Vagina (tissue), 2 donors: ENCODE measurements at regions not wholly inside any gene's neighbourhood (a gene's known extent, or its start where the extent isn't known, plus 50 kb on each side); places are given as distances from the start of the nearest gene placed in this dataset.

ENCODE experiments used
- DNase-seq, 2 donors: peaks; one replicate each; pipeline ENCODE4 v3.0.0-alpha.2; 2017; ENCODE audit errors: extremely low spot score in 2 of 2
- H3K27ac ChIP-seq: fragments of 200-600 bp; sonication (generic); one replicate; pipeline ENCODE4 v1.5.1; 2019
- H3K27me3 ChIP-seq: fragments of 200-600 bp; sonication (generic); one replicate; pipeline ENCODE4 v1.5.1; 2019
- H3K36me3 ChIP-seq, 2 donors: fragments of 200-600 bp; sonication (generic); one replicate each; pipeline ENCODE4 v1.5.1; 2017 to 2019
- H3K4me1 ChIP-seq: fragments of 200-600 bp; sonication (generic); one replicate; pipeline ENCODE4 v1.5.1; 2019
- H3K4me3 ChIP-seq, 2 donors: fragments of 200-600 bp; sonication (generic); 1 replicate in 1 of 2; 2 replicates in 1 of 2; pipeline ENCODE4 v1.5.1; 2016 to 2019
- H3K9me3 ChIP-seq: fragments of 200-600 bp; sonication (generic); one replicate; pipeline ENCODE4 v1.5.1; 2019
- CTCF ChIP-seq, 3 experiments: fragments of 450-650 bp in 2 of 3; fragments of 200-600 bp in 1 of 3; sonication (generic) in 1 of 3; IDR thresholded peaks; one replicate each; pipeline ENCODE4 v1.5.1; 2017 to 2019; ENCODE audit warnings: antibody characterized with exemption in 3 of 3, mild to moderate bottlenecking in 2 of 3, moderate library complexity in 2 of 3
- POLR2A ChIP-seq, 2 donors: fragments of 450-650 bp; IDR thresholded peaks; one replicate each; pipeline ENCODE4 v1.6.1; 2017; ENCODE audit warnings: antibody characterized with exemption in 2 of 2, mild to moderate bottlenecking in 2 of 2, moderate library complexity in 2 of 2
- POLR2AphosphoS5 ChIP-seq, 2 donors: sonication (generic); formaldehyde crosslinking; IDR thresholded peaks; one replicate each; pipeline ENCODE4 v1.9.0; 2017; ENCODE audit warnings: antibody characterized with exemption in 2 of 2, mild to moderate bottlenecking in 2 of 2, low read depth in 1 of 2; ENCODE audit not compliant: insufficient read depth in 1 of 2
- intact Hi-C: fragments of 100-400 bp; cut with DNase I; formaldehyde crosslinking; loops from one replicate; pipeline ENCODE4 v1.15.1; 2023

GRCh38 chr3:5309171-5309570, 121.7 kb downstream of the EDEM1 start:
- intact Hi-C loops: no loop called here
- no peaks in the 10 kb centered on the region for H3K27me3 ChIP-seq
- TF ChIP-seq CTCF (IDR thresholded peaks at IDR 0.05): no peak
- TF ChIP-seq POLR2AphosphoS5 (IDR thresholded peaks at IDR 0.05; ENCODE audit: insufficient read depth in 1 of 2, low read depth in 1 of 2): no peak
- no peak for TF ChIP-seq POLR2A (IDR thresholded peaks at IDR 0.05)
- no peaks in the 10 kb centered on the region for H3K9me3 ChIP-seq
- DNase-seq: no peak
- H3K36me3 ChIP-seq: no peaks in the 10 kb centered on the region
- no peak overlapping the region for H3K4me3 ChIP-seq
- no peak overlapping the region for H3K27ac ChIP-seq
- no peaks in the 10 kb centered on the region for H3K4me1 ChIP-seq

GRCh38 chr3:5309602-5310001, 122.1 kb downstream of the EDEM1 start:
- Histone ChIP-seq H3K27ac (no peak overlapping the region), H3K4me1 (no peaks in the 10 kb centered on the region), H3K36me3 (no peaks in the 10 kb centered on the region), H3K9me3 (no peaks in the 10 kb centered on the region), H3K27me3 (no peaks in the 10 kb centered on the region), H3K4me3 (no peak overlapping the region)
- TF ChIP-seq POLR2A (IDR thresholded peaks at IDR 0.05): no peak
- no peak for TF ChIP-seq CTCF (IDR thresholded peaks at IDR 0.05)
- no peak for TF ChIP-seq POLR2AphosphoS5 (IDR thresholded peaks at IDR 0.05; ENCODE audit: insufficient read depth in 1 of 2, low read depth in 1 of 2)
- intact Hi-C loops: no loop called here
- DNase-seq: no peak

- TF ChIP-seq POLR2A (IDR thresholded peaks at IDR 0.05) (no peak), POLR2AphosphoS5 (IDR thresholded peaks at IDR 0.05; ENCODE audit: insufficient read depth in 1 of 2, low read depth in 1 of 2) (no peak), CTCF (IDR thresholded peaks at IDR 0.05) (no peak)
- Histone ChIP-seq H3K4me3 (no peak overlapping the region), H3K4me1 (no peaks in the 10 kb centered on the region), H3K27ac (no peak overlapping the region), H3K27me3 (no peaks in the 10 kb centered on the region), H3K36me3 (no peaks in the 10 kb centered on the region), H3K9me3 (no peaks in the 10 kb centered on the region)
- intact Hi-C loops: no loop called here
- DNase-seq: no peak
These were observed 123.0 kb downstream of the EDEM1 start for GRCh38 chr3:5310509-5310908.

- Histone ChIP-seq H3K4me1 (no peaks in the 10 kb centered on the region), H3K4me3 (no peak overlapping the region), H3K9me3 (no peaks in the 10 kb centered on the region), H3K36me3 (no peaks in the 10 kb centered on the region), H3K27ac (no peak overlapping the region), H3K27me3 (no peaks in the 10 kb centered on the region)
- DNase-seq: no peak
- intact Hi-C loops: no loop called here
- TF ChIP-seq CTCF (IDR thresholded peaks at IDR 0.05) (no peak), POLR2AphosphoS5 (IDR thresholded peaks at IDR 0.05; ENCODE audit: insufficient read depth in 1 of 2, low read depth in 1 of 2) (no peak), POLR2A (IDR thresholded peaks at IDR 0.05) (no peak)
These were observed 124.8 kb downstream of the EDEM1 start for GRCh38 chr3:5312290-5312689.

- no peak overlapping the region for H3K4me3 ChIP-seq
- intact Hi-C loops: no loop called here
These were observed 127.4 kb downstream of the EDEM1 start for GRCh38 chr3:5314897-5315296.

More at GRCh38 chr3:5314897-5315296, 127.4 kb downstream of the EDEM1 start:
- no peak overlapping the region for H3K27ac ChIP-seq
- no peak for DNase-seq
- H3K36me3 ChIP-seq: no peaks in the 10 kb centered on the region
- no peaks in the 10 kb centered on the region for H3K27me3 ChIP-seq
- no peaks in the 10 kb centered on the region for H3K9me3 ChIP-seq
- TF ChIP-seq CTCF (IDR thresholded peaks at IDR 0.05): no peak
- no peak for TF ChIP-seq POLR2AphosphoS5 (IDR thresholded peaks at IDR 0.05; ENCODE audit: insufficient read depth in 1 of 2, low read depth in 1 of 2)
- no peak for TF ChIP-seq POLR2A (IDR thresholded peaks at IDR 0.05)
- H3K4me1 ChIP-seq: no peaks in the 10 kb centered on the region
